Glutamatergic neuron (in vitro differentiated cells): ENCODE measurements at regions not wholly inside any gene's neighbourhood (a gene's known extent, or its start where the extent isn't known, plus 50 kb on each side); places are given as distances from the start of the nearest gene placed in this dataset.
A peak's percentile ranks its signal among the peaks of the same experiment; 100 is the strongest.

ENCODE experiments used
- DNase-seq: peaks from one replicate; pipeline ENCODE4 v3.0.0; 2022
- H3K27ac Mint-ChIP-seq: one replicate; pipeline ENCODE4 v1.8.0; 2020; ENCODE audit warnings: mild to moderate bottlenecking, mixed read lengths, inconsistent platforms; ENCODE audit not compliant: unreplicated experiment
- H3K27me3 Mint-ChIP-seq: one replicate; pipeline ENCODE4 v1.8.0; 2020; ENCODE audit warnings: mild to moderate bottlenecking, moderate library complexity, mixed read lengths, inconsistent platforms; ENCODE audit not compliant: unreplicated experiment
- H3K36me3 Mint-ChIP-seq: one replicate; pipeline ENCODE4 v1.8.0; 2020; ENCODE audit warnings: mild to moderate bottlenecking, mixed read lengths, inconsistent platforms; ENCODE audit not compliant: unreplicated experiment
- H3K4me1 Mint-ChIP-seq: one replicate; pipeline ENCODE4 v1.8.0; 2020; ENCODE audit warnings: mild to moderate bottlenecking, low read depth, mixed read lengths, inconsistent platforms; ENCODE audit not compliant: unreplicated experiment
- H3K4me3 Mint-ChIP-seq: one replicate; pipeline ENCODE4 v1.8.0; 2020; ENCODE audit warnings: mild to moderate bottlenecking, mixed read lengths, inconsistent platforms; ENCODE audit not compliant: unreplicated experiment
- H3K9me3 Mint-ChIP-seq: one replicate; pipeline ENCODE4 v1.8.0; 2020; ENCODE audit warnings: mild to moderate bottlenecking, moderate library complexity, mixed read lengths, inconsistent platforms; ENCODE audit not compliant: unreplicated experiment
- CTCF ChIP-seq: fragments of 200-600 bp; sonication (generic); IDR thresholded peaks from one replicate; pipeline ENCODE4 v1.5.0; 2021; ENCODE audit not compliant: partially characterized antibody, unreplicated experiment

GRCh38 chr1:29962831-29963247, 726.5 kb downstream of the PTPRU start:
- DNase-seq, result no peak
- peaks cover 4% of the 10 kb centered on the region for H3K4me1 Mint-ChIP-seq

GRCh38 chr1:29962336-29962735, 726.0 kb downstream of the PTPRU start:
- no peak for TF ChIP-seq CTCF
- Mint-ChIP-seq H3K4me3 (no peak overlapping the region), H3K4me1 (peaks cover 4% of the 10 kb centered on the region), H3K27me3 (peaks cover 6% of the 10 kb centered on the region), H3K9me3 (peaks cover 1% of the 10 kb centered on the region), H3K36me3 (peaks cover 5% of the 10 kb centered on the region), H3K27ac (no peak overlapping the region)
- no peak for DNase-seq

More at GRCh38 chr1:29962831-29963247, 726.5 kb downstream of the PTPRU start:
- H3K36me3 Mint-ChIP-seq, result peaks cover 4% of the 10 kb centered on the region
- H3K9me3 Mint-ChIP-seq, result peaks cover 1% of the 10 kb centered on the region
- H3K4me3 Mint-ChIP-seq, result no peak overlapping the region
- peaks cover 6% of the 10 kb centered on the region for H3K27me3 Mint-ChIP-seq
- no peak overlapping the region for H3K27ac Mint-ChIP-seq
- no peak for TF ChIP-seq CTCF

- no peak overlapping the region for H3K4me3 Mint-ChIP-seq
- H3K9me3 Mint-ChIP-seq, result peaks cover 1% of the 10 kb centered on the region
- no peak for TF ChIP-seq CTCF
- H3K27ac Mint-ChIP-seq, result no peak overlapping the region
- peaks cover 5% of the 10 kb centered on the region for H3K27me3 Mint-ChIP-seq
- H3K36me3 Mint-ChIP-seq, result peaks cover 5% of the 10 kb centered on the region
- DNase-seq, result no peak
- H3K4me1 Mint-ChIP-seq, result peaks cover 4% of the 10 kb centered on the region
These were observed 725.2 kb downstream of the PTPRU start for GRCh38 chr1:29961293-29962059.

- H3K9me3 Mint-ChIP-seq, result peaks cover 1% of the 10 kb centered on the region
- H3K27me3 Mint-ChIP-seq, result peaks cover 2% of the 10 kb centered on the region
- H3K4me1 Mint-ChIP-seq, result peaks cover 4% of the 10 kb centered on the region
- H3K36me3 Mint-ChIP-seq, result peaks cover 5% of the 10 kb centered on the region
- peak; percentile 51 for DNase-seq
- no peak overlapping the region for H3K27ac Mint-ChIP-seq
- H3K4me3 Mint-ChIP-seq, result no peak overlapping the region
- TF ChIP-seq CTCF, result no peak
These were observed 724.6 kb downstream of the PTPRU start for GRCh38 chr1:29960876-29961275.

GRCh38 chr1:29960156-29960755, 723.9 kb downstream of the PTPRU start:
- Mint-ChIP-seq H3K4me1 (peaks cover 4% of the 10 kb centered on the region), H3K4me3 (no peak overlapping the region), H3K36me3 (peaks cover 5% of the 10 kb centered on the region), H3K27me3 (peaks cover 4% of the 10 kb centered on the region), H3K9me3 (peaks cover 1% of the 10 kb centered on the region), H3K27ac (no peak overlapping the region)
- no peak for TF ChIP-seq CTCF
- no peak for DNase-seq
